ENCODE measurements at regions not wholly inside any gene's neighbourhood (a gene's known extent, or its start where the extent isn't known, plus 50 kb on each side); places are given as distances from the start of the nearest gene placed in this dataset.

- TF ChIP-seq EP300 (IDR thresholded peaks at IDR 0.05) (no peak), CTCF (IDR thresholded peaks at IDR 0.05) (no peak)
Measured at GRCh38 chr16:64269756-64270155, 852.1 kb downstream of the CDH11 start.
